HCT116 (cell line): ENCODE measurements at regions not wholly inside any gene's neighbourhood (a gene's known extent, or its start where the extent isn't known, plus 50 kb on each side); places are given as distances from the start of the nearest gene placed in this dataset.

Experiments
- CTCF ChIP-seq, 3 experiments: fragments of 200-600 bp in 1 of 3; sonication (generic) in 1 of 3; IDR thresholded peaks in 2 of 3; conservative IDR thresholded peaks in 1 of 3; 2 replicates each; pipeline ENCODE4 v1.5.1; 2012 to 2017; ENCODE audit warnings: low read depth in 2 of 3, low read length in 2 of 3, antibody characterized with exemption in 1 of 3, borderline replicate concordance in 1 of 3, control low read depth in 1 of 3, mild to moderate bottlenecking in 1 of 3, mixed read lengths in 1 of 3, mixed run types in 1 of 3, moderate library complexity in 1 of 3; ENCODE audit not compliant: insufficient read depth in 1 of 3
- POLR2A ChIP-seq: IDR thresholded peaks from 2 replicates; pipeline ENCODE4 v1.7.0; 2011; ENCODE audit warnings: borderline replicate concordance; ENCODE audit not compliant: insufficient read depth, insufficient read length; ENCODE audit errors: extremely low read depth
- POLR2AphosphoS5 ChIP-seq: IDR thresholded peaks from 2 replicates; pipeline ENCODE4 v1.6.1; 2011; ENCODE audit warnings: mild to moderate bottlenecking, low read depth, low read length, moderate library complexity
- RAD21 ChIP-seq: IDR thresholded peaks from 2 replicates; pipeline ENCODE4 v1.6.1; 2012; ENCODE audit warnings: low read depth, mild to moderate bottlenecking
- SIN3A ChIP-seq: IDR thresholded peaks from 2 replicates; pipeline ENCODE4 v1.6.1; 2012; ENCODE audit warnings: low read depth
- YY1 ChIP-seq: IDR thresholded peaks from 2 replicates; pipeline ENCODE4 v1.6.1; 2011; ENCODE audit warnings: low read length, low read depth, moderate library complexity, mild to moderate bottlenecking; ENCODE audit not compliant: insufficient replicate concordance; ENCODE audit errors: extremely low read depth
- ZBTB33 ChIP-seq: IDR thresholded peaks from 2 replicates; pipeline ENCODE4 v1.6.1; 2011; ENCODE audit warnings: mild to moderate bottlenecking, low read length, moderate library complexity; ENCODE audit not compliant: insufficient replicate concordance; ENCODE audit errors: extremely low read depth
- TF ChIP-seq, protein P1 (sequence below): IDR thresholded peaks from 2 replicates; pipeline ENCODE4 v1.6.1; 2012

DNA sequence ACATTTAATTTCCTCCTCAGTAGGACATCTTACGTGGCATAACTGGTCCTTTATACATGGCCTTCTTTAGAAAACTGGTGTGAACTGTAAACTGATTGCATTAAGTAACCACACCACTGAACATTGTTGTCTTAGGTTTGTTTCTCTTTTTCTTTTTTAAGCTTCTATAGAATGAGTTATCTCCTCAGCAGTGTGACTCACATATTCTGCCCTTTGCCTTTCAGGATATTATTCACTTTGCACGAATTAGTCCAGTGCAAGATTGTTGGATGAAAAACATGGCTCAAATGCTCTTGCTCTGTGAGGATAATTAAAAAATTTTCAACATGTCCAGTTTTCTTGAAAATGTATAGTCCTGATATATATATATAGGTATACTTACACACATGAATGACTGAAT is 147.6 kb downstream of the KBTBD8 start:
- TF ChIP-seq CTCF (IDR thresholded peaks at IDR 0.05 in 2 of 3, conservative IDR thresholded peaks at IDR 0.05 in 1 of 3; ENCODE audit: borderline replicate concordance in 1 of 3, insufficient read depth in 1 of 3, low read depth in 2 of 3, low read length in 2 of 3) (no peak), POLR2AphosphoS5 (no peak), YY1 (no peak), POLR2A (no peak), RAD21 (no peak), SIN3A (no peak), ZBTB33 (no peak)
- TF ChIP-seq, protein P1, sequence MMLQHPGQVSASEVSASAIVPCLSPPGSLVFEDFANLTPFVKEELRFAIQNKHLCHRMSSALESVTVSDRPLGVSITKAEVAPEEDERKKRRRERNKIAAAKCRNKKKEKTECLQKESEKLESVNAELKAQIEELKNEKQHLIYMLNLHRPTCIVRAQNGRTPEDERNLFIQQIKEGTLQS = no peak
